ENCODE measurements at regions not wholly inside any gene's neighbourhood (a gene's known extent, or its start where the extent isn't known, plus 50 kb on each side); places are given as distances from the start of the nearest gene placed in this dataset.
"Not testable (repeated sequence)": the region's sequence is repeated elsewhere in the genome, so short reads cannot be mapped to it uniquely, and the experiment has no call there.

DNA sequence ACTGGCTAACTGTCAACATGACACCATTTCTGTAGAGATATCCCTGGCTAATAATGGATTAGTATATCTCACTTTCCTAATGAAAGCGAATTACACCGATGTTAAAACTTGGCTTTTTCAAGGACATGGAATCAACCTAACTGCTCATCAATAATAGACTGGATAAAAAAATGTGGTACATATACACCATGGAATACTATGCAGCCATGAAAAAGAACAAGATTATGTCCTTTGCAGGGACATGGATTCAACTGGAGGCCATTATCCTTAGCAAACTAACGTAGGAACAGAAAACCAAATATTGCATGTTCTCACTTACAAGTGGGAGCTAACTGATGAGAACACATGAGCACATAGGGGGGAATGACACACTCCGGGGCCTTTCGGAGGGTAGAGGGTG lies 62.6 kb downstream of the ZIC1 start:
- no peak overlapping the region for H3K4me3 Mint-ChIP-seq
- DNase-seq, result no peak
- peaks cover 7% of the 10 kb centered on the region for H3K9me3 Mint-ChIP-seq
- no peak overlapping the region for H3K27ac Mint-ChIP-seq
- H3K36me3 Mint-ChIP-seq, result no peaks in the 10 kb centered on the region
- no peaks in the 10 kb centered on the region for H3K27me3 Mint-ChIP-seq
- H3K4me1 Mint-ChIP-seq, result no peaks in the 10 kb centered on the region

DNA sequence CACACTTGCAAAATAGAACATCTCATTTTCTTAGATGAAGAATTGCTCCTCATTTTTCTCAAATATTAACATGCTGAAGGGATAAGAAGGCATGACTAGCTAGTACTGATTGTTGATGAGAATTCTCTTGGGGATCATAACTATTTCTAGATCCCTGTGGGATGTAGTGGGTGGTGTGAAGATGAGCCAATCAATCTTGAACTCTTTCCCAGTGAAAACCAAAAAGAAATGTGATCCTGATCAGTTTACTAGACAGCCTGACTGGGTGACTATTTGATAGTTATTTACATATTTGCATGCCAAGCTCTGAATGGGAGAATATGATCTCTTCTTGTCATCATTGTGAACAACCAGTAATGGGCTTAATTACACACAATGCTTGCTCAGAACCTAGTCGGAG lies 63.7 kb downstream of the ZIC1 start:
- no peak for DNase-seq
- Mint-ChIP-seq H3K9me3 (peaks cover 7% of the 10 kb centered on the region), H3K4me1 (no peaks in the 10 kb centered on the region), H3K4me3 (no peak overlapping the region), H3K36me3 (no peaks in the 10 kb centered on the region), H3K27ac (no peak overlapping the region), H3K27me3 (no peaks in the 10 kb centered on the region)

DNA sequence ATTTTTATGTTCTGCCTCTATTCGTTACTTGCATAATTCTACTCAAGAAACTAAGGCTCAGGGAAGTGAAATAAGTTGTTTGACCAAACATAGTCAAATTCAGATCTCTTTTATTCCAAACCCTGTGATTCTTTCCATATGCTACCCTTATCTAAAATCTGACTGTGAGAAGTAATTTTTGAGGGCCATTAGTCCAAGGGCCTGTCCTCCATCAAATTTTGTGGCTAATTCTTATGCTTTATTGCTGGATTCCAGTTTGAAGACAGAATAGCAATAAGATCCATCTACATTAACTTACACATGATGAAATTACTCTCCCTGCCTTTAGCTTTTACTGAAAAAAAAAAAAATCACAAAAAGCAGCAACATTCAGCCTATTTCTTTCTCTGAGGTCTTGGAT lies 74.0 kb downstream of the ZIC1 start:
- Mint-ChIP-seq H3K27me3 (no peaks in the 10 kb centered on the region), H3K27ac (no peak overlapping the region), H3K36me3 (no peaks in the 10 kb centered on the region), H3K4me3 (no peak overlapping the region), H3K9me3 (peaks cover 5% of the 10 kb centered on the region), H3K4me1 (no peaks in the 10 kb centered on the region)
- no peak for DNase-seq

DNA sequence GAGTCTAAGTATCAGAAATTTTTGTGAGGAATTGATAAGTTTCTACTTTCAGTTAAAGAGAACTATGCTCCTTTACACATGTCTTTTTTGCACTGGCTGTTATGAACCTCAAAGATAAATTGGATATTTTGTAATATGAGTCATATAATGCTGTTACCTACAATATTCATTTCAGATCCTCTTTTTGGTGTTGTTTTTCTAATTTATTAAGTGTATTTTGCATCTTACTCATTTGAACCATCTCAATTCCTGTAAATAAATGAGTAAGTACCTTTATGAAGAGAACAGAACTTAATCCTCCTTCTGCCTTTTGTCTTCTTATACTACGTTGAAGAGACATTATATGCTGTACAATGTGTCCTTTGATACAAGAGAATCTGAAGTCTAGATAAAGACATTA lies 74.4 kb downstream of the ZIC1 start:
- Mint-ChIP-seq H3K27me3 (no peaks in the 10 kb centered on the region), H3K9me3 (peaks cover 5% of the 10 kb centered on the region), H3K27ac (no peak overlapping the region), H3K4me3 (no peak overlapping the region), H3K36me3 (no peaks in the 10 kb centered on the region), H3K4me1 (no peaks in the 10 kb centered on the region)
- no peak for DNase-seq

DNA sequence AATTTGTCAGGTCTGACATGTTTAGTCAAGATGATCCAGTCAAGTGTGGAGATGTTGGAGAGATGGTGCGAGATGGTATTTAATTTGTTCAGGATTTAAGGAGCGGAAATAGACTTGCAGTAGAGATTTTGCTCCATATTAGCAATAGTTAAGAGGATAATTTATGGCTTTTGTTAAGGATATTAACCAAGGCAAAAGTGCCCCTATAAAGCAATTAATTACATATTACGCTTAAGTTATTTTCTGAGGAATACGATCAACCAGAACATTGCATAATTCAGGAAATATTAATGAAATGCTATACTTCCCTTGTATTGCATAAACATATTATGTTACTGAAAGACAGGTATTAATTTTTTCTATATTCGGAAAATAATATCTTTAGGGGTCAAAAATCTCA lies 83.9 kb downstream of the ZIC1 start:
- DNase-seq, result no peak
- Mint-ChIP-seq H3K27me3 (no peaks in the 10 kb centered on the region), H3K4me1 (no peaks in the 10 kb centered on the region), H3K36me3 (no peaks in the 10 kb centered on the region), H3K4me3 (no peak overlapping the region), H3K27ac (no peak overlapping the region), H3K9me3 (peaks cover 1% of the 10 kb centered on the region)

DNA sequence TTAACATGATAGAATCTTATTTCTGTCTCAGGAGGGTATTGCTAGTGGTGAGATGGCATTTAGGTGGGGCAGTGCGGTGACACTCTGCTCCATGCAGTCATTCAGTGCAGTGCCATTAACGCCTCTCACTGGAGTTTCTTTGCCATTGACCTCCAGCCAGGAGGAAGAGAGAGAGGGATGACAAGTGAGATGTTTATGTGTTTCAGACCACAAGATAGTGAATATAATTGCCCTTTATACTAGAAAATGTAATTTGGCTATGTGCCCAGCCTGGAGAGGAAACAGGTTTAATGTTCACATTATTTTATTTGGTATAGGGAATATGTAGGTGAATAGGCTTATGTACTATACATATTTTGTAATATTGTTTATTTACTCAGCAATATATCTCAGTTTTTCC lies 84.5 kb downstream of the ZIC1 start:
- H3K4me3 Mint-ChIP-seq, result no peak overlapping the region
- no peaks in the 10 kb centered on the region for H3K4me1 Mint-ChIP-seq
- H3K27ac Mint-ChIP-seq, result no peak overlapping the region
- H3K27me3 Mint-ChIP-seq, result no peaks in the 10 kb centered on the region
- no peaks in the 10 kb centered on the region for H3K36me3 Mint-ChIP-seq
- H3K9me3 Mint-ChIP-seq, result peaks cover 1% of the 10 kb centered on the region
- no peak for DNase-seq

DNA sequence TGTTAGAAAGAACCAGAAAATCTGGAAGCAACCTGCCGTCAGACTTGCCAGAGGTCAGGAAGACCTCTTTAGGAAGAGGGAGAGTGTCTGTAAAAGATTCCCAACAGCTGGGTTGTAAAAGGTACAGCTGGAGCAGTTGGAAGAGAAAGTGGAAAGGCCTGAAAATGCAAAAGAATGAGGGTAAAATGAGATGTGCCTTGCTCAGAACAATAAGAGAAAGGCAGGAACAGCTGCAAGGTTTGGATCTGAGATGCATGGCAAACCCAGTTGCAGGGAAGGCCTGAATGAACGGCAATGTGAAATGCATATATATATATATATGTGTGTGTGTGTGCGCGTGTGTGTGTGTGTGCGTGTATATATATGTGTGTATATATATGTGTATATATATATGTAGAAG lies 88.1 kb downstream of the ZIC1 start:
- DNase-seq, result no peak
- no peaks in the 10 kb centered on the region for H3K36me3 Mint-ChIP-seq
- H3K9me3 Mint-ChIP-seq, result peaks cover 1% of the 10 kb centered on the region
- H3K4me3 Mint-ChIP-seq, result no peak overlapping the region
- H3K27me3 Mint-ChIP-seq, result no peaks in the 10 kb centered on the region
- no peak overlapping the region for H3K27ac Mint-ChIP-seq
- no peaks in the 10 kb centered on the region for H3K4me1 Mint-ChIP-seq

DNA sequence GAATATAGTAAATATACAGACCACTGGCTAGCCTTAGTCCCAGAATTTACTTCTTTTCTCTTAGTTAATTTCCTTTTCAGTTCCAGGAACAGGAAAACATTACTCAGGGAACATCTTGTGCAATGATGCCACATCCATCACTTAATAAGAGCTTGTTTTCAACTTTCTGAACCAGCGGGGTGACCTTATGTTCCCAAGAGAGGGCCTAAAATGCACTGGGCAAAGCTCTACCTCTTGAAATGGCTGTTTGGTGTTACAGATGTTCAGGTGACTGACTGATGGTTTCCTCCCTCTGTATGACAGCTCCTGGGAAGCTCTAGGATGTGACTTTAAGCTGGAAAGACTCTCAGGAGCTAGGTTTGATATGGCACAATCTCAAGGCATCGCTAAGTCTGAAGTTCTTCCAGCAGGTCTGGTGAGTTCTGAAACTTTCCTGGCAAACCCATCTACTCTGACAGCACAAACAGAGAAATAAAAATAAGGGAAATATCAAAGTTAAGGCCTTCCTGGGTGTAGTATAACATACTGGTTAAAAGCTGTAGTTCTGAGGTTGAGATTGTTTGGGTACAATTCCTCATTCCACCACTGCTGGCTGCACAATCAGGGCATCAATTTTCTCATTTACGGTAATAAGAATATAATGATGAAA lies 98.6 kb downstream of the ZIC1 start:
- Mint-ChIP-seq H3K4me1 (no peaks in the 10 kb centered on the region), H3K9me3 (peaks cover 2% of the 10 kb centered on the region), H3K27me3 (no peaks in the 10 kb centered on the region), H3K36me3 (no peaks in the 10 kb centered on the region), H3K4me3 (no peak overlapping the region), H3K27ac (no peak overlapping the region)
- no peak for DNase-seq

DNA sequence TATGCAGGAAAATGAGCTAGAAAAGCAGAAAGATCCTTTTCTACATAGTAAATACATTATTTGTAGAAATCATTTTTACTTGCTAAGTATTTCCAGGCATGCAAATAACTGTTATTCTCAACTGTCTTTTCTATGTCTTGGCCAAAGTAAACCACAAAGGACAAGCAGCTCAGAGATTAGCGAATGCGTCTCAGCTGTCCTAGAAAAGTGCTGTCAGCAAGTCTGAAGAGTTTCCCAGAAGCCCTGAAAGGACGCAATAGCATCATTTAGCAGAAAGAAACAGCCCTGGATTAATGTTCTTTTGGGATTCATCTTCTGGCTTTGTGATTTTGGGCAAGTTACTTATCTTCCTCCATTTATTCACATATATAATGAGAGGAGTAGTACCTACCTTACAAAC lies 100.3 kb downstream of the ZIC1 start:
- Mint-ChIP-seq H3K4me1 (no peaks in the 10 kb centered on the region), H3K27ac (no peak overlapping the region), H3K4me3 (no peak overlapping the region), H3K36me3 (no peaks in the 10 kb centered on the region), H3K27me3 (no peaks in the 10 kb centered on the region), H3K9me3 (peaks cover 2% of the 10 kb centered on the region)
- no peak for DNase-seq

DNA sequence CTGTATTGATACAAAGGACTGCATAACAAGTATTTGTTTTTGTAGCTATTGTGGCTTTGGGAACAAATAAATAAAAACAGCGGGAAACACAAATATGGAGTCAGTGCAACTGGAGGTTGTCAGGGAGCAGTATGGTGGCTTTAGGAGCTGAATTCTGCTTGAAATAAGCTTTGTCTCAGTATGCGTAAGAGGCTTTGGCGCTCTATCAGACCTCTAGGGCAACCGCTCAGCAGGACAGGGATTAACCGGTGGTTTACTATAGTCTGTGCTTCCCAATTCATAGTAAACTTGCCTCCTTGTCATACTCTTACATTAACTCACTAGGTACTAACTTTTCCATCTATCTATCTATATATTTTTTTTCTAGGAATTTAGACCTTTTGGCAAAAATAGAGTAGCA lies 104.6 kb downstream of the ZIC1 start:
- H3K27ac Mint-ChIP-seq, result no peak overlapping the region
- no peak for DNase-seq
- H3K4me1 Mint-ChIP-seq, result no peaks in the 10 kb centered on the region
- H3K27me3 Mint-ChIP-seq, result no peaks in the 10 kb centered on the region
- H3K9me3 Mint-ChIP-seq, result peaks cover 2% of the 10 kb centered on the region
- H3K4me3 Mint-ChIP-seq, result no peak overlapping the region
- no peaks in the 10 kb centered on the region for H3K36me3 Mint-ChIP-seq

DNA sequence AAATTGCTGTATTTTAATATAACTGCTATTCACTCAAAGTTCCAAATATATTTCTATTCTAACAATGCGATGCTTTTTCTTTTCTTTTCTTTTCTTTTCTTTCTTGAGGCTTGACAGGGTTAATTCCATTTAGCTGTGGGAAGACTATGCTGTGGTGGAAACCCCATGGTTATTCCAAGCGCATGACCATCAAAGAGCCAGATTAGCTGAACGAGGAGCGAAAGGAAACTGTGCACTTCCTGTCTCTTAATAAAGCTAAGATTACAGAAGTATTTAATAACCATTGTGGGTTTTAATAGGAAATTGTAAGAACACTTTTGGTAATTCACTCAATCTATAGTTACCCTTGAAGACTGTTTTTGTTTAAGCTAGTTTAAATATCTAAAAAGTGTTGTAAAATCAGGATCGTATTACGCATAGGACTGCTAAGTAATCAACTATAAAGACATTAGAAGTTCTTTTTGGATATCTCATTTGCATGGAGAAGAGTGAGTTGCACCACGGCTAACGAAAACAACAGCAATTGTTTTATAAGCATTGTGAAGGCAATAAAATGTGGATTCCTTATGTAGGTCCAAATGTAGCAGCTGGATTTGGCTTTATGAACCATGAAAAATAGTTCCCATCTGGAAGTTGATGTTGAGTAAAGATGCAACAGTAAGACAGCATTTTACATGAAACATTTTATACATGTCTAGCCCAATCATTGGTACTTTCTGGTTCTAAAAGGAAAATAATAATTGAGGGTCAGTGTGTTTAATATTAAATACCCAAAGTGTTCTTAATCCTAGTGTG lies 105.4 kb downstream of the ZIC1 start:
- Mint-ChIP-seq H3K4me1 (no peaks in the 10 kb centered on the region), H3K4me3 (no peak overlapping the region)

DNA sequence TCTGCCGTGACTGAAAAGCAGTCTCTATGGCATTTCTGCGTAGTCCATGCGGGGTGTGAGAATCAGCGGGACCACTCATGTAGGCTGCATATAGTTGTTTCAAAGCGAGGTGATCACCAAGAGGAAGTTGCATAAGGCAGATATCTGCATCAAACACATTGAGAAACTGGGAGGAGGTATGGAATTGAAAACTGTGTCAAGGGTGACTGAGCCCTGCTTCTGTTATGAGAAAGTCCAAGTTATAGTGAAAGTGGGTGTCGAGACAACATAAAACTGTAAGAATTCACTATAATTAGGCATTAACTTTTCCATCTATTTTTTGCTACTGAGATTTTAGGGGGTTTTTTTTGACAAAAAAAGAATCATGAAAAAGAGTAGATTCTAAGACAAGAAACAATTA lies 109.3 kb downstream of the ZIC1 start:
- no peak for DNase-seq
- no peak overlapping the region for H3K4me3 Mint-ChIP-seq
- H3K27ac Mint-ChIP-seq, result no peak overlapping the region
- no peaks in the 10 kb centered on the region for H3K4me1 Mint-ChIP-seq
- no peaks in the 10 kb centered on the region for H3K9me3 Mint-ChIP-seq
- no peaks in the 10 kb centered on the region for H3K36me3 Mint-ChIP-seq
- no peaks in the 10 kb centered on the region for H3K27me3 Mint-ChIP-seq

More for the DNA sequence above, 105.4 kb downstream of the ZIC1 start:
- no peak for DNase-seq
- Mint-ChIP-seq H3K27ac (no peak overlapping the region), H3K36me3 (no peaks in the 10 kb centered on the region), H3K27me3 (no peaks in the 10 kb centered on the region), H3K9me3 (peaks cover 2% of the 10 kb centered on the region)

DNA sequence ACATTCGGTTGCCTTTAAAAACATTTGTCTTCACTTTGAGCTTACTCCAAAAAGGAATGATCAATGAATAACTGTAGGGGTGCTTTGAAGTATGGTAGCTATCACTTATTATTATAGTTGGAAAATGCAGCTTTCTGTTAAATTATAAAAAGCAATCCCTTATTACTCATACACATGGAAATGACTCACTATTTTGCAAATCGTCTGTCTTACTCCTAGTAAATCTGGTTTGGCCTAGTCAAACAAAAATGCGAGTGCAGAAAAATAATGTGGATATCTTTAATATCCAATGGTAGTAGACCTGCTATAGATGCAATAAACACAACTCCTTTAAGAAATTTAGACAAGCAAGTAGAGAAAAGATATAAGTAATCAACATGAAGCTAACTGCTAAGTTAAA lies 112.5 kb downstream of the ZIC1 start:
- DNase-seq, result no peak
- Mint-ChIP-seq H3K27me3 (no peaks in the 10 kb centered on the region), H3K27ac (no peak overlapping the region), H3K4me3 (no peak overlapping the region), H3K9me3 (peaks cover 2% of the 10 kb centered on the region), H3K36me3 (no peaks in the 10 kb centered on the region), H3K4me1 (no peaks in the 10 kb centered on the region)

DNA sequence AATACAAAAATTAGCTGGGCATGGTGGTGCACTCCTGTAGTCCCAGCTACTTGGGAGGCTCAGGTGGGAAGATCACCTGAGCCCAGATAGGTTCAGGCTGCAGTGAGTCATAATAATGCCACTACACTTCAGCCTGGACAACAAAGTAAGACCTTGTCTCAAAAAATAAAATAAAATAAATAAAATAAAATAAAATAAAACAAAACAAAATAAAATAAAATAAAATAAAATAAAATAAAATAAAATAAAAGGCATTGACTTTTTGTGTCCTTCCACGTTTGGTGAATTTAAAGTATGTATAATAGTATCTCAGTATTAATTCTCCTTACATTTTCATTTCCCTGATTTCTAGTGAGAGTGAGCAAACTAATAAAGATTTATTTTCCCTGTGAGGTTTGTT lies 113.6 kb downstream of the ZIC1 start:
- not testable (repeated sequence) for H3K36me3 Mint-ChIP-seq, H3K4me1 Mint-ChIP-seq

DNA sequence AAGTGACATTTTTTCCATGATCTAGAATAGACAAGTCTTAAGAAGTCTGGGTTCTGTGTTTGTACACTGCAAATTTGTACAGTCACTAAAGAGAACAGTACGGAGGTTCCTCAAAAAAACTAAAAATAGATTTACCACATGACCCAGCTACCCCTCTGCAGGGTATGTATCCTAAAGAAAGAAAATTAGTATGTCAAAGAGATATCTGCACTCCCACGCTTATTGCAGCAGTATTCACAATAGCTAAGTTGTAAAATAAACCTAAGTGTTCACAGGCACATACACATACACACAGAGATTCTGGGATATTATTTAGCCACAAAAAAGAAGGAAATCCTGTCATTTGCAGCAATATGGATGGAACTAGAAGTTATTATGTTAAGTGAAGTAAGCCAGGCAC lies 120.4 kb downstream of the ZIC1 start:
- no peak for DNase-seq
- peaks cover 6% of the 10 kb centered on the region for H3K9me3 Mint-ChIP-seq
- H3K4me3 Mint-ChIP-seq, result no peak overlapping the region
- H3K4me1 Mint-ChIP-seq, result no peaks in the 10 kb centered on the region
- H3K36me3 Mint-ChIP-seq, result no peaks in the 10 kb centered on the region
- H3K27ac Mint-ChIP-seq, result no peak overlapping the region
- H3K27me3 Mint-ChIP-seq, result no peaks in the 10 kb centered on the region

More for the DNA sequence above, 113.6 kb downstream of the ZIC1 start:
- H3K27ac Mint-ChIP-seq, H3K9me3 Mint-ChIP-seq, H3K4me3 Mint-ChIP-seq, H3K27me3 Mint-ChIP-seq, DNase-seq: not testable (repeated sequence)

DNA sequence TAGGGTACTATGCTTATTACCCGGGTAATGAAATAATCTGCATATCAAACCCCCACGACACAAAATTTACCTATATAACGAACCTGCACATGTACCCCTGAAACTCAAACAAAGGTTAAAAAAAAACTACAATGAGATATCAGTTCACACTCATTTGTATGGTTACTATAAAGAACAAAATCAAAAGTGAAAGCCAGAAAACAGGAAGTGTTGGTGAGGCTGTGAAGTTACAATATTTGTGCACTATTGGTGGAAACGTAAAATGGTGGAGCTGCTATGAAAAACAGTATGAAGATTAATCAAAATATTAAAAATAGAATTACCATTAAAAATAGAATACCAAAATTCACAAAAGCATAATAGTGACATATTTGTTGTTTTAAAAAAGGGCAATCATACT lies 128.9 kb downstream of the ZIC1 start:
- Mint-ChIP-seq H3K9me3 (peaks cover 23% of the 10 kb centered on the region), H3K27me3 (no peaks in the 10 kb centered on the region), H3K36me3 (no peaks in the 10 kb centered on the region), H3K27ac (no peak overlapping the region), H3K4me3 (no peak overlapping the region), H3K4me1 (no peaks in the 10 kb centered on the region)
- DNase-seq, result no peak

Data from activated naive CD8-positive, alpha-beta T cell treated with anti-CD3 and anti-CD28 coated beads for 36 hours (primary cell).